SK-N-MC (cell line): ENCODE measurements at regions not wholly inside any gene's neighbourhood (a gene's known extent, or its start where the extent isn't known, plus 50 kb on each side); places are given as distances from the start of the nearest gene placed in this dataset.

ENCODE experiments used
- DNase-seq: peaks from one replicate; pipeline ENCODE4 v3.0.0-alpha.2; 2011; ENCODE audit warnings: low read depth, low spot score
- H3K27ac ChIP-seq: fragments of 200-600 bp; sonication (generic); 2 replicates; pipeline ENCODE4 v1.5.1; 2016; ENCODE audit warnings: mixed run types
- H3K36me3 ChIP-seq: fragments of 200-600 bp; sonication (generic); 2 replicates; pipeline ENCODE4 v1.6.1; 2017; ENCODE audit warnings: antibody characterized with exemption, low read length, mixed read lengths; ENCODE audit not compliant: insufficient read depth
- H3K4me3 ChIP-seq: fragments of 200-600 bp; sonication (generic); 2 replicates; pipeline ENCODE4 v1.5.1; 2016
- H3K9ac ChIP-seq: fragments of 200-600 bp; sonication (generic); 2 replicates; pipeline ENCODE4 v1.8.0; 2017; ENCODE audit warnings: mixed run types, mixed read lengths; ENCODE audit not compliant: insufficient read length
- H3K9me3 ChIP-seq: fragments of 200-600 bp; sonication (generic); 2 replicates; pipeline ENCODE4 v1.6.1; 2017; ENCODE audit warnings: low read depth, mild to moderate bottlenecking, antibody characterized with exemption, low read length, moderate library complexity, mixed read lengths
- EZH2 ChIP-seq: fragments of 200-600 bp; sonication (generic); IDR thresholded peaks from one replicate; pipeline ENCODE4 v1.6.1; 2017; ENCODE audit warnings: antibody characterized with exemption
- FOXP2 ChIP-seq: optimal IDR thresholded peaks from 2 replicates; pipeline ENCODE3; 2011; ENCODE audit warnings: mild to moderate bottlenecking, moderate library complexity; ENCODE audit not compliant: insufficient read depth; ENCODE audit errors: extremely low read length, control extremely low read depth
- POLR2AphosphoS5 ChIP-seq: IDR thresholded peaks from 2 replicates; pipeline ENCODE4 v1.6.1; 2012; ENCODE audit warnings: mild to moderate bottlenecking, low read depth, low read length, borderline replicate concordance

- H3K9ac ChIP-seq, result no peak overlapping the region
- TF ChIP-seq EZH2 (no peak), FOXP2 (no peak), POLR2AphosphoS5 (no peak)
- H3K36me3 ChIP-seq, result no peaks in the 10 kb centered on the region
- no peaks in the 10 kb centered on the region for H3K9me3 ChIP-seq
- no peak for DNase-seq
- H3K27ac ChIP-seq, result no peak overlapping the region
- H3K4me3 ChIP-seq, result no peak overlapping the region
Observed at GRCh38 chr20:48420176-48420575, 407.6 kb downstream of the PREX1 start.

- H3K4me3 ChIP-seq, result no peak overlapping the region
- no peak for TF ChIP-seq EZH2
- no peak for TF ChIP-seq FOXP2
- no peak for TF ChIP-seq POLR2AphosphoS5
- no peaks in the 10 kb centered on the region for H3K36me3 ChIP-seq
- DNase-seq, result no peak
- no peak overlapping the region for H3K27ac ChIP-seq
- no peak overlapping the region for H3K9ac ChIP-seq
- no peaks in the 10 kb centered on the region for H3K9me3 ChIP-seq
Observed at GRCh38 chr20:48419173-48419572, 408.6 kb downstream of the PREX1 start.

- no peak overlapping the region for H3K4me3 ChIP-seq
- H3K36me3 ChIP-seq, result no peaks in the 10 kb centered on the region
- no peak overlapping the region for H3K27ac ChIP-seq
- TF ChIP-seq FOXP2, result no peak
- TF ChIP-seq EZH2, result no peak
- no peak for TF ChIP-seq POLR2AphosphoS5
- H3K9me3 ChIP-seq, result no peaks in the 10 kb centered on the region
- no peak overlapping the region for H3K9ac ChIP-seq
- DNase-seq, result no peak
Observed at GRCh38 chr20:48416002-48416401, 411.8 kb downstream of the PREX1 start.

GRCh38 chr20:48414786-48415185, 413.0 kb downstream of the PREX1 start:
- Histone ChIP-seq H3K9ac (no peak overlapping the region), H3K36me3 (no peaks in the 10 kb centered on the region), H3K27ac (no peak overlapping the region), H3K4me3 (no peak overlapping the region), H3K9me3 (no peaks in the 10 kb centered on the region)
- TF ChIP-seq EZH2 (no peak), FOXP2 (no peak), POLR2AphosphoS5 (no peak)
- no peak for DNase-seq

GRCh38 chr20:48411919-48412522, 415.8 kb downstream of the PREX1 start:
- Histone ChIP-seq H3K27ac (no peak overlapping the region), H3K36me3 (no peaks in the 10 kb centered on the region), H3K4me3 (no peak overlapping the region), H3K9me3 (no peaks in the 10 kb centered on the region), H3K9ac (no peak overlapping the region)
- no peak for DNase-seq
- TF ChIP-seq EZH2 (no peak), POLR2AphosphoS5 (no peak), FOXP2 (no peak)

GRCh38 chr20:48411245-48411644, 416.6 kb downstream of the PREX1 start:
- no peak for TF ChIP-seq EZH2
- no peak for TF ChIP-seq FOXP2
- TF ChIP-seq POLR2AphosphoS5, result no peak
- no peak for DNase-seq

GRCh38 chr20:48409055-48409615, 418.7 kb downstream of the PREX1 start:
- H3K9me3 ChIP-seq, result no peaks in the 10 kb centered on the region
- no peak overlapping the region for H3K27ac ChIP-seq
- H3K36me3 ChIP-seq, result no peaks in the 10 kb centered on the region
- no peak overlapping the region for H3K4me3 ChIP-seq
- H3K9ac ChIP-seq, result no peak overlapping the region
- TF ChIP-seq EZH2 (no peak), POLR2AphosphoS5 (no peak), FOXP2 (no peak)
- DNase-seq, result no peak

More at GRCh38 chr20:48411245-48411644, 416.6 kb downstream of the PREX1 start:
- Histone ChIP-seq H3K9ac (no peak overlapping the region), H3K9me3 (no peaks in the 10 kb centered on the region), H3K4me3 (no peak overlapping the region), H3K36me3 (no peaks in the 10 kb centered on the region), H3K27ac (no peak overlapping the region)

GRCh38 chr20:48407710-48408109, 420.1 kb downstream of the PREX1 start:
- H3K4me3 ChIP-seq, result no peak overlapping the region
- TF ChIP-seq FOXP2, result no peak
- no peak for TF ChIP-seq EZH2
- no peak for TF ChIP-seq POLR2AphosphoS5
- H3K27ac ChIP-seq, result no peak overlapping the region
- H3K36me3 ChIP-seq, result no peaks in the 10 kb centered on the region
- H3K9ac ChIP-seq, result no peak overlapping the region
- no peaks in the 10 kb centered on the region for H3K9me3 ChIP-seq
- DNase-seq, result no peak

GRCh38 chr20:48406912-48407340, 420.9 kb downstream of the PREX1 start:
- peak overlapping the region; percentile 21; the same call in 1 of the 2 replicates for H3K27ac ChIP-seq
- no peak for DNase-seq
- H3K9me3 ChIP-seq, result no peaks in the 10 kb centered on the region
- TF ChIP-seq POLR2AphosphoS5, result no peak
- TF ChIP-seq EZH2, result no peak
- TF ChIP-seq FOXP2, result no peak
- no peak overlapping the region for H3K4me3 ChIP-seq
- H3K36me3 ChIP-seq, result no peaks in the 10 kb centered on the region
- H3K9ac ChIP-seq, result no peak overlapping the region
